D721Med (cell line): ENCODE measurements at regions not wholly inside any gene's neighbourhood (a gene's known extent, or its start where the extent isn't known, plus 50 kb on each side); places are given as distances from the start of the nearest gene placed in this dataset.

Experiments
- DNase-seq: peaks from one replicate; pipeline ENCODE4 v3.0.0; 2011; ENCODE audit warnings: low spot score; ENCODE audit not compliant: insufficient read length
- FAIRE-seq: peaks from 2 replicates; lab custom pipeline; 2011; peaks lifted over from hg19 to GRCh38; lab: Jason Lieb, UNC
- CTCF ChIP-seq: IDR thresholded peaks from 2 replicates; pipeline ENCODE4 v1.5.1; 2012; ENCODE audit warnings: mild to moderate bottlenecking, control low read depth; ENCODE audit not compliant: insufficient read depth; ENCODE audit errors: missing control alignments

- no peak for TF ChIP-seq CTCF
- DNase-seq (no peak), FAIRE-seq (no peak)
Observed at GRCh38 chr20:10800288-10800687, 126.5 kb upstream of the JAG1 start.

- FAIRE-seq (no peak), DNase-seq (no peak)
- no peak for TF ChIP-seq CTCF
Observed at GRCh38 chr20:10802236-10802635, 128.4 kb upstream of the JAG1 start.

GRCh38 chr20:10805764-10806163 is 132.0 kb upstream of the JAG1 start:
- no peak for FAIRE-seq
- no peak for DNase-seq
- TF ChIP-seq CTCF: no peak

GRCh38 chr20:10806539-10806938 is 132.7 kb upstream of the JAG1 start:
- TF ChIP-seq CTCF: no peak
- FAIRE-seq (no peak), DNase-seq (no peak)

- DNase-seq (no peak), FAIRE-seq (no peak)
- no peak for TF ChIP-seq CTCF
Observed at GRCh38 chr20:10807013-10807412, 133.2 kb upstream of the JAG1 start.

- no peak for TF ChIP-seq CTCF
- DNase-seq (no peak), FAIRE-seq (no peak)
Observed at GRCh38 chr20:10812759-10813327, 139.0 kb upstream of the JAG1 start.

- no peak for TF ChIP-seq CTCF
- FAIRE-seq (no peak), DNase-seq (no peak)
Observed at GRCh38 chr20:10823585-10823984, 149.8 kb upstream of the JAG1 start.
